Neuronal stem cell (in vitro differentiated cells): ENCODE measurements at regions not wholly inside any gene's neighbourhood (a gene's known extent, or its start where the extent isn't known, plus 50 kb on each side); places are given as distances from the start of the nearest gene placed in this dataset.
"Not testable (repeated sequence)": the region's sequence is repeated elsewhere in the genome, so short reads cannot be mapped to it uniquely, and the experiment has no call there.

ENCODE experiments used
- DNase-seq: peaks from one replicate; pipeline ENCODE4 v3.0.0-alpha.2; 2013; ENCODE audit warnings: low spot score
- H2AFZ ChIP-seq: one replicate; pipeline ENCODE4 v1.6.1; 2013; ENCODE audit warnings: mild to moderate bottlenecking, low read length, inconsistent platforms
- H2AK5ac ChIP-seq: 2 replicates; pipeline ENCODE4 v1.6.1; 2013; ENCODE audit warnings: low read depth, mild to moderate bottlenecking, inconsistent platforms, low read length, moderate library complexity, mixed read lengths
- H2BK120ac ChIP-seq: 2 replicates; pipeline ENCODE4 v1.6.1; 2013; ENCODE audit warnings: low read depth, mild to moderate bottlenecking, inconsistent platforms, low read length, moderate library complexity, mixed read lengths
- H2BK12ac ChIP-seq: one replicate; pipeline ENCODE4 v1.6.1; 2013; ENCODE audit warnings: low read length, inconsistent platforms
- H2BK15ac ChIP-seq: 2 replicates; pipeline ENCODE4 v1.6.1; 2013; ENCODE audit warnings: mild to moderate bottlenecking, low read length, inconsistent platforms, mixed read lengths
- H2BK5ac ChIP-seq: one replicate; pipeline ENCODE4 v1.6.1; 2013; ENCODE audit warnings: inconsistent platforms, mild to moderate bottlenecking, low read length, moderate library complexity
- H3K14ac ChIP-seq: one replicate; pipeline ENCODE4 v1.6.1; 2013; ENCODE audit warnings: low read length, inconsistent platforms
- H3K18ac ChIP-seq: 2 replicates; pipeline ENCODE4 v1.6.1; 2013; ENCODE audit warnings: low read length, inconsistent platforms
- H3K23ac ChIP-seq: 2 replicates; pipeline ENCODE4 v1.6.1; 2013; ENCODE audit warnings: low read depth, mild to moderate bottlenecking, mixed read lengths, low read length, inconsistent platforms; ENCODE audit not compliant: poor library complexity
- H3K27ac ChIP-seq: replicated peaks from 3 replicates; pipeline ENCODE4 v1.5.1; 2013; ENCODE audit warnings: low read length, inconsistent platforms
- H3K27me3 ChIP-seq, 3 experiments: 2 replicates each; pipeline ENCODE4 v1.6.1; 2013; ENCODE audit warnings: low read length in 3 of 3, mild to moderate bottlenecking in 2 of 3, inconsistent platforms in 1 of 3, low read depth in 1 of 3, mixed read lengths in 1 of 3, moderate library complexity in 1 of 3; ENCODE audit not compliant: control insufficient read depth in 3 of 3, insufficient read depth in 3 of 3
- H3K36me3 ChIP-seq, 2 donors: replicated peaks in 1 of 2; 2 replicates each; pipeline ENCODE4 v1.6.1; 2013; ENCODE audit warnings: low read length in 2 of 2; ENCODE audit not compliant: control insufficient read depth in 2 of 2, insufficient read depth in 2 of 2
- H3K4ac ChIP-seq: 2 replicates; pipeline ENCODE4 v1.6.1; 2013; ENCODE audit warnings: inconsistent platforms, mild to moderate bottlenecking, low read length, moderate library complexity
- H3K4me1 ChIP-seq, 2 donors: 1 replicate in 1 of 2; 2 replicates in 1 of 2; pipeline ENCODE4 v1.6.1; 2013; ENCODE audit warnings: low read length in 2 of 2, low read depth in 1 of 2; ENCODE audit not compliant: control insufficient read depth in 2 of 2, insufficient read depth in 1 of 2
- H3K4me2 ChIP-seq: one replicate; pipeline ENCODE4 v1.6.1; 2013; ENCODE audit warnings: mild to moderate bottlenecking, low read length, inconsistent platforms; ENCODE audit not compliant: insufficient read depth, poor library complexity, severe bottlenecking
- H3K4me3 ChIP-seq, 2 donors: 2 replicates each; pipeline ENCODE4 v1.5.1; 2013; ENCODE audit warnings: low read length in 2 of 2, mild to moderate bottlenecking in 2 of 2, inconsistent platforms in 1 of 2, moderate library complexity in 1 of 2
- H3K79me1 ChIP-seq: one replicate; pipeline ENCODE4 v1.6.1; 2013; ENCODE audit warnings: low read depth, mild to moderate bottlenecking, inconsistent platforms, low read length, moderate library complexity
- H3K9ac ChIP-seq: one replicate; pipeline ENCODE4 v1.6.1; 2013; ENCODE audit warnings: mild to moderate bottlenecking, low read depth, low read length, inconsistent platforms; ENCODE audit not compliant: poor library complexity
- H3K9me3 ChIP-seq, 2 donors: replicated peaks in 1 of 2; 2 replicates each; pipeline versions ENCODE3 to v1.6.1; 2013; ENCODE audit warnings: low read length in 2 of 2, mild to moderate bottlenecking in 2 of 2, inconsistent platforms in 1 of 2, low read depth in 1 of 2, mixed read lengths in 1 of 2, moderate library complexity in 1 of 2; ENCODE audit not compliant: control insufficient read depth in 2 of 2, insufficient read depth in 1 of 2
- H4K8ac ChIP-seq: one replicate; pipeline ENCODE4 v1.6.1; 2013; ENCODE audit warnings: low read depth, mild to moderate bottlenecking, inconsistent platforms, low read length, moderate library complexity
- H4K91ac ChIP-seq: one replicate; pipeline ENCODE4 v1.6.1; 2013; ENCODE audit warnings: low read length, low read depth, mild to moderate bottlenecking, inconsistent platforms; ENCODE audit not compliant: poor library complexity
- WGBS, 2 donors: extraction: QIAGEN DNeasy Blood & Tissue Kit; methylation state at CpG; one replicate each; pipeline ENCODE4 v1.1.7; 2013; ENCODE audit warnings: missing lambda C conversion rate in 2 of 2, mixed read lengths in 1 of 2; ENCODE audit not compliant: insufficient read length in 2 of 2, insufficient replicate concordance in 1 of 2; ENCODE audit errors: extremely low coverage in 2 of 2; 5-methylcytosine and 5-hydroxymethylcytosine counted together

GRCh38 chr12:14032191-14032590 is 50.8 kb upstream of the GRIN2B start:
- not testable (repeated sequence) for H3K9me3 ChIP-seq, H3K23ac ChIP-seq, H3K79me1 ChIP-seq, H2BK15ac ChIP-seq, H3K27me3 ChIP-seq, H3K27ac ChIP-seq, H2BK12ac ChIP-seq, H4K91ac ChIP-seq, H2AK5ac ChIP-seq, H3K4me1 ChIP-seq, H3K4me3 ChIP-seq, H3K18ac ChIP-seq, H4K8ac ChIP-seq, H2BK5ac ChIP-seq, H2BK120ac ChIP-seq, H2AFZ ChIP-seq, H3K9ac ChIP-seq, DNase-seq, H3K4me2 ChIP-seq, H3K4ac ChIP-seq, H3K36me3 ChIP-seq, H3K14ac ChIP-seq
- WGBS, 2 donors, result no CpG with 5 or more reads among the region's 11 CpGs

- H3K23ac ChIP-seq, result no peak overlapping the region
- no peak overlapping the region for H2BK5ac ChIP-seq
- no peak overlapping the region for H3K9ac ChIP-seq
- no peak for DNase-seq
- no peaks in the 10 kb centered on the region for H3K79me1 ChIP-seq
- no peak overlapping the region for H4K91ac ChIP-seq
- no peak overlapping the region for H3K27ac ChIP-seq
- WGBS, 2 donors, result no CpG with 5 or more reads among the region's 2 CpGs
- H3K9me3 ChIP-seq, result no peaks in the 10 kb centered on the region
- no peaks in the 10 kb centered on the region for H3K36me3 ChIP-seq
- no peaks in the 10 kb centered on the region for H3K27me3 ChIP-seq
- no peak overlapping the region for H2BK12ac ChIP-seq
- no peak overlapping the region for H3K14ac ChIP-seq
- H3K4me3 ChIP-seq, result no peak overlapping the region
- H3K4ac ChIP-seq, result no peak overlapping the region
- no peak overlapping the region for H2AK5ac ChIP-seq
- no peaks in the 10 kb centered on the region for H3K4me1 ChIP-seq
- no peak overlapping the region for H3K4me2 ChIP-seq
- no peak overlapping the region for H4K8ac ChIP-seq
- no peak overlapping the region for H2BK120ac ChIP-seq
- H2AFZ ChIP-seq, result no peak overlapping the region
- H3K18ac ChIP-seq, result no peak overlapping the region
- H2BK15ac ChIP-seq, result no peak overlapping the region
These were observed 62.4 kb upstream of the GRIN2B start for GRCh38 chr12:14043776-14044175.

GRCh38 chr12:14048941-14049545 is 67.6 kb upstream of the GRIN2B start:
- no peaks in the 10 kb centered on the region for H3K36me3 ChIP-seq
- H3K4me3 ChIP-seq, result no peak overlapping the region
- no peak overlapping the region for H2AK5ac ChIP-seq
- no peak overlapping the region for H4K91ac ChIP-seq
- H3K4ac ChIP-seq, result no peak overlapping the region
- no peaks in the 10 kb centered on the region for H3K9me3 ChIP-seq
- no peak overlapping the region for H2BK5ac ChIP-seq
- H2BK120ac ChIP-seq, result no peak overlapping the region
- no peak overlapping the region for H2BK15ac ChIP-seq
- no peak overlapping the region for H2BK12ac ChIP-seq
- H2AFZ ChIP-seq, result no peak overlapping the region
- no CpG with 5 or more reads among the region's 4 CpGs for WGBS, 2 donors
- no peak overlapping the region for H3K23ac ChIP-seq
- H3K9ac ChIP-seq, result no peak overlapping the region
- H3K4me1 ChIP-seq, result no peaks in the 10 kb centered on the region
- no peak overlapping the region for H3K4me2 ChIP-seq
- H4K8ac ChIP-seq, result no peak overlapping the region
- DNase-seq, result no peak
- H3K18ac ChIP-seq, result no peak overlapping the region
- no peak overlapping the region for H3K27ac ChIP-seq
- H3K14ac ChIP-seq, result no peak overlapping the region
- no peaks in the 10 kb centered on the region for H3K79me1 ChIP-seq
- no peaks in the 10 kb centered on the region for H3K27me3 ChIP-seq

GRCh38 chr12:14057895-14058294 is 76.5 kb upstream of the GRIN2B start:
- Histone ChIP-seq H3K23ac (no peak overlapping the region), H2AK5ac (no peak overlapping the region), H2BK15ac (no peak overlapping the region), H3K27me3 (peaks cover 0 to 3% (median 0%) of the 10 kb centered on the region in 3 experiments), H3K4ac (no peak overlapping the region), H3K36me3 (no peaks in the 10 kb centered on the region), H2AFZ (no peak overlapping the region), H3K4me2 (no peak overlapping the region), H4K91ac (no peak overlapping the region), H4K8ac (no peak overlapping the region), H3K14ac (no peak overlapping the region), H3K9me3 (no peaks in the 10 kb centered on the region), H3K9ac (no peak overlapping the region), H3K4me1 (no peaks in the 10 kb centered on the region), H2BK12ac (no peak overlapping the region), H2BK5ac (no peak overlapping the region), H3K27ac (no peak overlapping the region), H3K4me3 (no peak overlapping the region), H3K79me1 (no peaks in the 10 kb centered on the region), H3K18ac (no peak overlapping the region), H2BK120ac (no peak overlapping the region)
- no peak for DNase-seq
- no CpG with 5 or more reads among the region's 7 CpGs for WGBS, 2 donors
